ENCODE measurements at regions not wholly inside any gene's neighbourhood (a gene's known extent, or its start where the extent isn't known, plus 50 kb on each side); places are given as distances from the start of the nearest gene placed in this dataset.

DNA sequence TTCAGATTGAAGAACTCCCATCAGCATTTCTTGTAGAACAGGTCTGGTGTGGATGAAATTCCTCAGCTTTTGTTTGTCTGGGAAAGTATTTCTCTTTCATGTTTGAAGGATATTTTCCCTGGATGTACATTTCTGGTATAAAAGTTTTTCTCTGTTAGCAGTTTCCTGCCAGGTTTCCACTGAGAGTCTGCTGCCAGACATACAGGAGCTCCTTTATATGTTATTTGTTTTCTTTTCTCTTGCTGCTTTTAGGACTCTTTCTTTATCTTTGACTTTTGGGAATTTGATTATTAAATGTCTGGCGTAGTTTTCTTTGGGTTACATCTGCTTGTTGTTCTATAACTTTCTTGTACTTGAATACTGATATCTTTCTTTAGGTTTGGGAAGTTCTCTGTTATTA, 486.5 kb downstream of the ARAP2 start:
- no peak for DNase-seq

DNA sequence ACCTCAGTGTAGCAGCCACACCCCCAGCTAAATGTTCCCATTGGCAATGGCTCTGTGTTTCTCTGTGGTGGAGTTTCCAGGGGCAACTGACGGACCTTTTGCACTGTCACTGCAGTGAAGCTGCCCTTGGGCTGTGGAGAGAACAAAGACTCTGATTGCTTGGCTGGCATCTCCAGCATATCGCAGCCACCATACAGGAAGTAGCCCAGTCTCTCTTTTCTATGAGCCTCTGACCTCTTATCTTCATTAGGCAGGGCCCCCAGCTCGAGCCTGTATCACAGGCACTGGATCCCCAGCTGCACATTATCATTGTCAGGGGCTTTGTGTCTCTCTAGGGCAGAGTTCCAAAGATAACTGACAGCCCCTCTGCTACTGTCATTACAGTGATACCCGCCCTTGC, 483.5 kb downstream of the ARAP2 start:
- no peak for DNase-seq

- no peak for DNase-seq
Observed at GRCh38 chr4:35771571-35771970, 472.7 kb downstream of the ARAP2 start.

GRCh38 chr4:35772291-35772690, 472.0 kb downstream of the ARAP2 start:
- DNase-seq, result no peak

DNA sequence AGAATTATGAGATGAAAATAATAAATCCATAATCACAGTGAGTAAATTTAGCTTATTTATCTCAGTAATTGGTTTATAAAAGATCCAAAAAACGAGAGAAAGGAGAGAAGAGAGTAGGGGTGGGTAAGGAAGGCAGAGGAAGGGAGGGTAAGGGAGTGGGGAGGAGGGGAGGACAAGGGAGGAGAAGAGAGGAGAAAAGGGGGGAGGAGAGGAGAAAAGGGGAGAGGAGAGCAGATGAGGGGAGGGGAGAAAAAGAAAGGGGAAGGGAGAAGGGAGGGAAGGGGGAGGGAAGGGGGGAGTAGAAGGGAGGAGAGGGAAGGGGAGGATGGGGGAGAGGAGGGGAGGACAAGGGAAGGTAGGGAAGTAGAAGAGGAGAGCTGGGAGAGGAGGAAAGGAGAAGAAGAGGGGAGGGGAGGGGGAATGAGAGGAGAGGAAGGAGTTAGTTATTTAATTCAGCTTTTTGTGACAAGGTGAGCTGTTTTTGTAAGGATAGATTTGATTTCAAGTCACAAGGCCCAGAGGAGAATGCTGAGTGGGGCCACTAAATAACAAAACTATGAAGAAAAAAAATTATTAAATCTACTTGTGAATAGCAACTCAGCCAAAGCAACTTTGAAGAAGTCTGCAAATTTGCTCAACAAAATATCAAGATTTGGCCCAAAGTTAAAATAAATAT, 454.3 kb downstream of the ARAP2 start:
- no peak for DNase-seq

- DNase-seq, result no peak
Observed at GRCh38 chr4:35793045-35793722, 451.1 kb downstream of the ARAP2 start.

DNA sequence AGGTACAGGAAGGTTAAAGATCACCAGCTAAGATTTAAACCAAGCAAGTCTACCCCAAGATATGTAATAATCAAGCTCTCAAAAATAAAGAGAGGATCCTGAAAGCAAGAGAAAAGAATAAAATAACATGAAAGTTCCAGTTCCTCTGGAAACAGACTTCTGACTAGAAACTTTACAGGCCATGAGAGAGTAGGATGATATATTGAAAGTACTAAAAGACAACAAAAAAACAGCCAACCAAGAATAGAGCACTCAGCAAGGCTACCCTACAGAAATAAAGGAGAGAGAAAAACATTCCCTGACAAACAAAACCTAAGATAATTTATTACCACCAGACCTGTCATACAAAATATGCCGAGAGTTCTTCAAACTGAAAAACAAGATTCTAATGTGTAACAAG, 450.5 kb downstream of the ARAP2 start:
- DNase-seq, result no peak

DNA sequence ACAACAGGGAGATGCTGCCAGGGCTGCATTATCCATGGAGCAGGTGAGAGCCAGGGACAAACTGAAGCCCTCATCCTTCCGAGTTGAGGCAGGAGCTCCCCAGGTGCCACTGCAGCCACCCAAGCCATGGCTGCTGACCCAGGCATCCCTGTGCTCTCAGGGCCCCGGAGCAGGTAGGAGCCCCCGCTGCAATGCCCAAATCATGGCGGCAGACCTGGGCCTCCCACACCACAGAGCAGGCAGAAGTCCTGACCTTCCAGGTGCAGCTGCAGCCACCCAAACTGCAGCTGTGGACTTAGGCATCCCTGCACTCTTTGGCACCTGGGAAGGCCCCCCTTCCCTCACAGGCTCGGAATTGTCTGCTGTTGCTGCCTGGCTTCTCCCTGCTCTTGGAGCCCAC, 443.6 kb downstream of the ARAP2 start:
- no peak for DNase-seq

DNA sequence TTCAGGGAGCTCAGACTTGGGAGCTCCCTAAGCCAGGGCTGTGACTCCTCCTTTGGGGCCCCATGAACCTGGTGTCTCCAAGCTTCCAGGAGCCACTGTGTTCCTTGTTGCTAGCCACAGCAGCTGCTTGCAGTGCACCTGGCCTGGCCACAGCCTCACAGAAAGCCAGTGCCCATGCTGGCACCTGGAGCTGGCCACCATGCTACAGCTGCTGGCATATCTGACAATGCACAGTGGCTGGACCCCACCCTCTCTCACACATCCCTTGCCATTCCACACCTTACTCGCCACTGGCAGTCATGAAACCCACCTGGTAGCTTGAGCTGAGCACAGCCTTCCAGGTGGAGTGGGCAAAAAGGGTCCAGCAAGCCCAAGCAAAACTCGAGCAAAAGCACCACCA, 441.7 kb downstream of the ARAP2 start:
- DNase-seq, result peak; percentile 8

DNA sequence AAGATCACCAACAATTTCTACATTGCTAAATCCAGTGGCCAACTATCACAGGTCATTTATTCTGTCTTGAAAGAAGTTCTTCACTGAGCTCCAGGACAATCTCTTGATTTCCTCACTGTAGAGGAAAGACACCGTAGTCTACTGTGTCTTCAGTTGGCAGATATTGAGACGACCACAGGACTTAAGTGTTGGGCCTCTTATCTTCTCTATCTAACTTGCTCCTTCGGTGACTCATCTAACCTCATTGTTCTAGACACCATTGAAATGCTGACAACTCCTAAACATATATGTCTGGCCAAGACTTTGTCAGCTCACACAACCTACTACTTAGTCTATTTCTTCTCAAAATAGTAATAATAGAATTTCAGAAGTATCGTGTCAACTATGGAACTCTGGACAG, 425.8 kb downstream of the ARAP2 start:
- no peak for DNase-seq

- DNase-seq, result no peak
Observed at GRCh38 chr4:35820003-35820402, 424.3 kb downstream of the ARAP2 start.

DNA sequence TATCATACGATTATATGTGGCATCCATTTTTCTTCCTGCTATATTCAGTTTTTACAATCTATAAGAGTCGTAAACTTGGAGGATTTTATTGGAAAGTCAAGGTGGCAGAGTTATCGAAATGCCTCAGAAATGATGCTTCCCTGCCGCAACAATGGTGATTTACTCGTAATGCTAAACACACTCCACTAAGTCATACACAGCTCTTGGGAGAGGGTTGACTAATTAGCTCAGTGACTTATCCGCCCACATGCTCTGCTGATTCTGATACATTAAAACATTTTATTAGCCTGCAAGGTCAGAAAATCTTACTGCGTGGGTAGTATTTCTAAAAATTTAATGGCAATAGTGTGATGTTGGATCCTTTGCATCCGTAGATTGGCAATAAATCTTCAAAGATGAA, 420.1 kb downstream of the ARAP2 start:
- DNase-seq, result no peak

- no peak for DNase-seq
Observed at GRCh38 chr4:35835893-35836292, 408.4 kb downstream of the ARAP2 start.

GRCh38 chr4:35836596-35836995, 407.7 kb downstream of the ARAP2 start:
- no peak for DNase-seq

- DNase-seq, result no peak
Observed at GRCh38 chr4:35867057-35867456, 377.3 kb downstream of the ARAP2 start.

- DNase-seq, result no peak
Observed at GRCh38 chr4:35872273-35872672, 372.0 kb downstream of the ARAP2 start.

- DNase-seq, result no peak
Observed at GRCh38 chr4:35879479-35879878, 364.8 kb downstream of the ARAP2 start.

GRCh38 chr4:35883108-35883507, 361.2 kb downstream of the ARAP2 start:
- DNase-seq, result no peak

GRCh38 chr4:35884714-35885480, 359.4 kb downstream of the ARAP2 start:
- no peak for DNase-seq

DNA sequence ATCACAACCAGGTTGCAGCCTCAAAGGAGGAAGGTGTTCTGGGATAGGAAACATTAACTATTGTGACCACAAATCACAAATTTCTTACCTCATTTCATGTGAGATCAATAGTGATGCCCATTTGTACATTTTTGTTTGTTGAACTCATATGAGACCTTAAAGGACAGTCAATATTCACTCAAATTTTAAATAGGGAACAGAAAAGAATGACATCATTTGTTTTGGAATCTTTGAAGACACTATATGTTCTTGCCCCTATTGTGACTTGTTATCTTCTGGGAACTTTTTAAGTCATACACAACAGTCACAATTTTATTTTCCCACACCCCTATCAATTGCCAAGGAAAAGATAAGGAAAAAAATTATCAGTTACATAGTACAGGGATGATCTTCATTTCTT, 346.5 kb downstream of the ARAP2 start:
- no peak for DNase-seq

GRCh38 chr4:35900286-35901243, 343.7 kb downstream of the ARAP2 start:
- no peak for DNase-seq

DNA sequence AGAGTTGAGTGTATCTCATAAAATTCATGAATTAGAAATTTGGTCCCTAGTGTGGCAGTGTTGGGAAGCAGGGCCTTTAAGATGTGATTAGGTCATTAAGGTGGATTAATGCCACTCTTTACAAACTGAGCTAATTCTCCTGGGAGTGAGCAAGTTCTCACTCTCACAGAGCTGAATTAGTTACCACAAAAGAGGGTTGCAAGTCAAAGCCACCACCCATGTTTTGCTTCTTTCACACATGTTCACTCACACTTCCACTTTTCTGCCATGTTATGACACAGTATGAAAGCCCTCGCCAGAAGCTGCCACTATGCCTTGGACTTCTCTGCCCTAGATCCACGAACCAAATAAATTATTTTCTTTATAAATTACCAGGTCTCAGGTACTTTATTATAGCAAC, 332.1 kb downstream of the ARAP2 start:
- DNase-seq, result no peak

- DNase-seq, result no peak
Observed at GRCh38 chr4:35918491-35918977, 325.8 kb downstream of the ARAP2 start.
